SK-N-SH (cell line): ENCODE measurements at regions not wholly inside any gene's neighbourhood (a gene's known extent, or its start where the extent isn't known, plus 50 kb on each side); places are given as distances from the start of the nearest gene placed in this dataset.

ENCODE experiments used
- CTCF ChIA-PET: fragments of 300-600, 350-600 bp; formaldehyde crosslinking; extraction: SDS; loops from one replicate; lab custom pipeline; 2021; lab: Yijun Ruan, JAX
- POLR2A ChIA-PET: fragments of 350-600 bp; sonication (Branson Sonifier 250); formaldehyde crosslinking; extraction: SDS; loops from one replicate; lab custom pipeline; 2020; ENCODE audit warnings: antibody characterized with exemption, inconsistent platforms; lab: Yijun Ruan, JAX
- DNase-seq: peaks from one replicate; pipeline ENCODE4 v3.0.0; 2012
- H2AFZ ChIP-seq: fragments of 200-600 bp; sonication (generic); 2 replicates; pipeline ENCODE4 v1.8.1; 2016; ENCODE audit warnings: antibody characterized with exemption, mild to moderate bottlenecking, low read depth
- H3F3A ChIP-seq: fragments of 200-600 bp; sonication (generic); replicated peaks from 2 replicates; pipeline ENCODE3; 2016; ENCODE audit warnings: antibody characterized with exemption, mild to moderate bottlenecking; ENCODE audit not compliant: insufficient read depth
- H3K27ac ChIP-seq, 2 experiments: fragments of 200-500 bp in 1 of 2; fragments of 200-600 bp in 1 of 2; sonication (Bioruptor generic) in 1 of 2; sonication (generic), shearing (Covaris generic) in 1 of 2; 2 replicates each; pipeline versions ENCODE4 v1.5.1 to v1.6.1; 2014 to 2016; ENCODE audit warnings: low read depth in 2 of 2, inconsistent platforms in 1 of 2, low read length in 1 of 2, mild to moderate bottlenecking in 1 of 2, mixed read lengths in 1 of 2
- H3K27me3 ChIP-seq: fragments of 200-600 bp; sonication (generic), shearing (Covaris generic); 2 replicates; pipeline ENCODE4 v1.6.1; 2016; ENCODE audit warnings: mixed run types; ENCODE audit not compliant: insufficient read depth
- H3K36me3 ChIP-seq, 2 experiments: fragments of 200-500 bp in 1 of 2; fragments of 200-600 bp in 1 of 2; sonication (Bioruptor generic) in 1 of 2; sonication (generic) in 1 of 2; replicated peaks in 1 of 2; 2 replicates each; pipeline versions ENCODE3 to v1.5.1; 2014 to 2016; ENCODE audit warnings: low read length in 1 of 2, mild to moderate bottlenecking in 1 of 2; ENCODE audit not compliant: insufficient read depth in 2 of 2, control insufficient read depth in 1 of 2
- H3K4me1 ChIP-seq, 2 experiments: fragments of 200-500 bp in 1 of 2; fragments of 200-600 bp in 1 of 2; sonication (Bioruptor generic) in 1 of 2; sonication (generic), shearing (Covaris generic) in 1 of 2; 2 replicates each; pipeline versions ENCODE4 v1.5.1 to v1.6.1; 2014 to 2016; ENCODE audit warnings: low read depth in 1 of 2, low read length in 1 of 2, mixed run types in 1 of 2; ENCODE audit not compliant: insufficient read depth in 2 of 2, control insufficient read depth in 1 of 2
- H3K4me2 ChIP-seq: fragments of 200-600 bp; sonication (generic), shearing (Covaris generic); 2 replicates; pipeline ENCODE4 v1.6.1; 2017; ENCODE audit warnings: mixed run types
- H3K4me3 ChIP-seq, 2 experiments: fragments of 200-500 bp in 1 of 2; fragments of 200-600 bp in 1 of 2; sonication (Bioruptor generic) in 1 of 2; sonication (generic), shearing (Covaris generic) in 1 of 2; 2 replicates each; pipeline versions ENCODE4 v1.5.1 to v1.8.1; 2014 to 2016; ENCODE audit warnings: low read depth in 2 of 2, inconsistent platforms in 1 of 2, low read length in 1 of 2, mild to moderate bottlenecking in 1 of 2, mixed read lengths in 1 of 2, moderate library complexity in 1 of 2
- H3K79me2 ChIP-seq: fragments of 200-600 bp; sonication (generic); 2 replicates; pipeline ENCODE4 v1.8.1; 2017; ENCODE audit warnings: mild to moderate bottlenecking; ENCODE audit not compliant: insufficient read depth
- H3K9ac ChIP-seq: fragments of 200-600 bp; sonication (generic); 2 replicates; pipeline ENCODE4 v1.6.1; 2017; ENCODE audit warnings: mixed run types
- H3K9me2 ChIP-seq: fragments of 200-600 bp; sonication (generic); 2 replicates; pipeline ENCODE4 v1.6.1; 2017; ENCODE audit warnings: mixed run types
- H3K9me3 ChIP-seq: fragments of 200-600 bp; sonication (generic); 2 replicates; pipeline ENCODE4 v1.6.1; 2017; ENCODE audit warnings: mixed run types, mild to moderate bottlenecking, moderate library complexity
- H4K20me1 ChIP-seq: fragments of 200-600 bp; sonication (generic); 2 replicates; pipeline ENCODE4 v1.6.1; 2017; ENCODE audit warnings: mild to moderate bottlenecking, mixed run types; ENCODE audit not compliant: insufficient read depth
- CHD2 ChIP-seq: fragments of 150-350 bp; IDR thresholded peaks from 2 replicates; pipeline ENCODE4 v1.6.1; 2018; ENCODE audit warnings: low read length; ENCODE audit not compliant: partially characterized antibody
- CTCF ChIP-seq: fragments of 200-600 bp; sonication (generic); IDR thresholded peaks from 2 replicates; pipeline ENCODE4 v1.6.1; 2017; ENCODE audit warnings: antibody characterized with exemption, mild to moderate bottlenecking, moderate library complexity
- EP300 ChIP-seq, 2 experiments: IDR thresholded peaks; 2 replicates each; pipeline versions ENCODE4 v1.4.0 to v1.6.1; 2012; ENCODE audit warnings: borderline replicate concordance in 1 of 2, low read depth in 1 of 2, low read length in 1 of 2
- FOXM1 ChIP-seq: IDR thresholded peaks from 2 replicates; pipeline ENCODE4 v1.4.0; 2012; ENCODE audit warnings: low read depth, mild to moderate bottlenecking
- GABPA ChIP-seq: IDR thresholded peaks from 2 replicates; pipeline ENCODE4 v1.4.0; 2012; ENCODE audit warnings: low read depth, mild to moderate bottlenecking
- IRF3 ChIP-seq: fragments of 150-350 bp; IDR thresholded peaks from 2 replicates; pipeline ENCODE4 v1.6.1; 2016; ENCODE audit warnings: mild to moderate bottlenecking, low read depth, low read length
- JUND ChIP-seq: IDR thresholded peaks from 2 replicates; pipeline ENCODE4 v1.4.0; 2012
- MAX ChIP-seq: IDR thresholded peaks from 2 replicates; pipeline ENCODE4 v1.4.0; 2012; ENCODE audit warnings: low read depth
- NFIC ChIP-seq: IDR thresholded peaks from 2 replicates; pipeline ENCODE4 v1.4.0; 2012; ENCODE audit warnings: borderline replicate concordance
- NRF1 ChIP-seq: IDR thresholded peaks from 2 replicates; pipeline ENCODE4 v1.6.1; 2012; ENCODE audit warnings: low read depth, mild to moderate bottlenecking, low read length
- POLR2AphosphoS5 ChIP-seq: IDR thresholded peaks from 2 replicates; pipeline ENCODE4 v1.6.1; 2012; ENCODE audit warnings: low read depth, low read length
- RAD21 ChIP-seq: IDR thresholded peaks from 2 replicates; pipeline ENCODE4 v1.6.1; 2012; ENCODE audit warnings: mild to moderate bottlenecking, low read length
- RCOR1 ChIP-seq: fragments of 150-350 bp; IDR thresholded peaks from 2 replicates; pipeline ENCODE4 v1.6.1; 2017; ENCODE audit warnings: antibody characterized with exemption, low read length
- RXRA ChIP-seq: IDR thresholded peaks from 2 replicates; pipeline ENCODE4 v1.4.0; 2012; ENCODE audit warnings: low read depth, mild to moderate bottlenecking, borderline replicate concordance
- SMC3 ChIP-seq: IDR thresholded peaks from 2 replicates; pipeline ENCODE4 v1.6.1; 2012; ENCODE audit warnings: low read depth, low read length, improper control_type of control experiment
- TCF12 ChIP-seq: IDR thresholded peaks from 2 replicates; pipeline ENCODE4 v1.4.0; 2012
- TEAD4 ChIP-seq: IDR thresholded peaks from 2 replicates; pipeline ENCODE4 v1.4.0; 2012; ENCODE audit warnings: mild to moderate bottlenecking, borderline replicate concordance; ENCODE audit not compliant: insufficient read depth
- YY1 ChIP-seq: IDR thresholded peaks from 2 replicates; pipeline ENCODE4 v1.4.0; 2012; ENCODE audit warnings: low read depth, mild to moderate bottlenecking
- WGBS: methylation state at CpG from one replicate; pipeline ENCODE4 v1.1.6; 2017; ENCODE audit warnings: low lambda C conversion rate; 5-methylcytosine and 5-hydroxymethylcytosine counted together
- TF ChIP-seq, protein P1 (sequence below): IDR thresholded peaks from 2 replicates; pipeline ENCODE4 v1.4.0; 2012; ENCODE audit warnings: low read depth, borderline replicate concordance

DNA sequence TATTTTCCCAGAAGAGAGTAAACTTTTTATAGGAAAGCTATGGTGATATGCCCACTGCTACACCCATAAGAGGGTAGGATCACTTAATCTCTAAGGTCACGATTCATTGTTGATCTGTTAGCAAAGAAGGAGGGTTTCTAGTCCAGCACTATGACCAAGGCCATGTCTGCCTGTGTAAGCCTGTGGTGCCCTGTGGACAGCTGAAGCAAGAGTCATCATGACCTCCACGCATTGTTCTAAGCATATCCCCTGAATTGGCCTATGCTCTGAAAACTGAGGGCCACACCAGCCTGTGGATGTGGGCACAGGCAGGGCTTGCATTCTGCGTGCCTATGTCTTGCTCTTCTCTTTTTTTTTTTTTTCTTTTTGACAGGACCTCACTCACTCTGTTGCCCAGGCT lies 89.8 kb upstream of the SMIM21 start:
- no peak overlapping the region for H3K4me3 ChIP-seq
- H3K27ac ChIP-seq: no peak overlapping the region
- no peak overlapping the region for H2AFZ ChIP-seq
- ChIA-PET CTCF (no interaction called here), POLR2A (no interaction called here)
- no peaks in the 10 kb centered on the region for H3F3A ChIP-seq
- no peak overlapping the region for H3K4me2 ChIP-seq
- H4K20me1 ChIP-seq: no peaks in the 10 kb centered on the region
- no peaks in the 10 kb centered on the region for H3K36me3 ChIP-seq
- H3K9me3 ChIP-seq: no peaks in the 10 kb centered on the region
- H3K9me2 ChIP-seq: no peaks in the 10 kb centered on the region
- H3K79me2 ChIP-seq: no peaks in the 10 kb centered on the region
- no peaks in the 10 kb centered on the region for H3K4me1 ChIP-seq
- no peak for TF ChIP-seq RXRA
- TF ChIP-seq POLR2AphosphoS5: no peak
- H3K9ac ChIP-seq: no peak overlapping the region
- H3K27me3 ChIP-seq: no peaks in the 10 kb centered on the region
- 58% methylated on average over 3 of the region's 3 CpGs for WGBS
- no peak for DNase-seq

DNA sequence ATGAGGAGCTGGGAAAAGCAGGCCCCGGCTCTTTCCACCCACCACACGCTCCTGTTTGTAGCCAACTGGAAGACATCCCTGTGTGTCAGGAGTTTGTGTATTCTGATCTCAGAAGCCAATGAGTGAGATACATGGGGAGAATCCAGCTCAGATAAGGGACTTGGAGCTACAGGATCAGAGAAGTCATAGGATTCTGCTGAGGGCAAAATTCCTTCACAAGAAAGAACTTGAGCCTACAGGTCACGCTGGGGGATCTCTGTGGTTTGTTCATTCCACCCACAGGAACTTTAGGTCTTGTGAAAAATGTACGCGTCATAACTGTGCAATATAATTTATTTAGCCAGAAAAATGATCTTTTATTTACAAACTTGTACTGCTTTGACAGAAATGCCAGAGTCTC lies 80.1 kb upstream of the SMIM21 start:
- DNase-seq: no peak
- H3K4me1 ChIP-seq: peaks cover 0 to 2% of the 10 kb centered on the region in 2 experiments; a peak in 1 of 4 replicates
- H3K4me3 ChIP-seq: no peak overlapping the region
- H3K27me3 ChIP-seq: no peaks in the 10 kb centered on the region
- no peaks in the 10 kb centered on the region for H3K79me2 ChIP-seq
- H3K4me2 ChIP-seq: no peak overlapping the region
- TF ChIP-seq TCF12: no peak
- no peak for TF ChIP-seq GABPA
- TF ChIP-seq EP300 (IDR thresholded peaks at IDR 0.05; ENCODE audit: borderline replicate concordance in 1 of 2, low read depth in 1 of 2, low read length in 1 of 2): no peak
- TF ChIP-seq JUND: no peak
- no peak for TF ChIP-seq TEAD4
- TF ChIP-seq IRF3: no peak
- TF ChIP-seq CHD2: no peak
- TF ChIP-seq, protein P1, sequence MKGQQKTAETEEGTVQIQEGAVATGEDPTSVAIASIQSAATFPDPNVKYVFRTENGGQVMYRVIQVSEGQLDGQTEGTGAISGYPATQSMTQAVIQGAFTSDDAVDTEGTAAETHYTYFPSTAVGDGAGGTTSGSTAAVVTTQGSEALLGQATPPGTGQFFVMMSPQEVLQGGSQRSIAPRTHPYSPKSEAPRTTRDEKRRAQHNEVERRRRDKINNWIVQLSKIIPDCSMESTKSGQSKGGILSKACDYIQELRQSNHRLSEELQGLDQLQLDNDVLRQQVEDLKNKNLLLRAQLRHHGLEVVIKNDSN: no peak
- TF ChIP-seq MAX: no peak
- no peak for TF ChIP-seq SMC3
- TF ChIP-seq RAD21: no peak
- TF ChIP-seq NRF1: no peak
- no peak for TF ChIP-seq RCOR1
- no peak for TF ChIP-seq FOXM1
- TF ChIP-seq NFIC: no peak
- no peak for TF ChIP-seq YY1
- TF ChIP-seq CTCF: no peak
- no peak overlapping the region for H2AFZ ChIP-seq
- H3K9me3 ChIP-seq: no peaks in the 10 kb centered on the region
- H3K9ac ChIP-seq: no peak overlapping the region
- H3K27ac ChIP-seq: no peak overlapping the region
- no peaks in the 10 kb centered on the region for H3K9me2 ChIP-seq
- ChIA-PET POLR2A (no interaction called here), CTCF (no interaction called here)
- H3F3A ChIP-seq: no peaks in the 10 kb centered on the region
- 83% methylated on average over 5 of the region's 5 CpGs for WGBS
- H4K20me1 ChIP-seq: no peaks in the 10 kb centered on the region
- no peaks in the 10 kb centered on the region for H3K36me3 ChIP-seq
